NCI-H146 (cell line): ENCODE measurements at regions not wholly inside any gene's neighbourhood (a gene's known extent, or its start where the extent isn't known, plus 50 kb on each side); places are given as distances from the start of the nearest gene placed in this dataset.

Experiments
- DNase-seq: peaks from one replicate; lab custom pipeline; 2025; lab: John Stamatoyannopoulos, UW

- DNase-seq = no peak
Observed at GRCh38 chrX:9196961-9197640, 163.2 kb upstream of the FAM9B start.

- no peak for DNase-seq
Observed at GRCh38 chrX:9204560-9204959, 170.6 kb upstream of the FAM9B start.

- no peak for DNase-seq
Observed at GRCh38 chrX:9205599-9206223, 171.8 kb upstream of the FAM9B start.

- DNase-seq = no peak
Observed at GRCh38 chrX:9207142-9207541, 173.2 kb upstream of the FAM9B start.

GRCh38 chrX:9211269-9211668, 177.3 kb upstream of the FAM9B start:
- no peak for DNase-seq

- DNase-seq = no peak
Observed at GRCh38 chrX:9221781-9222180, 187.9 kb upstream of the FAM9B start.

- DNase-seq = no peak
Observed at GRCh38 chrX:9222299-9222698, 188.4 kb upstream of the FAM9B start.

GRCh38 chrX:9227276-9227675, 193.3 kb upstream of the FAM9B start:
- DNase-seq = no peak

- no peak for DNase-seq
Observed at GRCh38 chrX:9231491-9231890, 197.6 kb upstream of the FAM9B start.

GRCh38 chrX:9233141-9233540, 199.2 kb upstream of the FAM9B start:
- DNase-seq = no peak

- DNase-seq = no peak
Observed at GRCh38 chrX:9234315-9234714, 200.4 kb upstream of the FAM9B start.

GRCh38 chrX:9235722-9236121, 201.8 kb upstream of the FAM9B start:
- DNase-seq = no peak

- no peak for DNase-seq
Observed at GRCh38 chrX:9240956-9241355, 207.0 kb upstream of the FAM9B start.

- DNase-seq = no peak
Observed at GRCh38 chrX:9241427-9241826, 207.5 kb upstream of the FAM9B start.

- DNase-seq = no peak
Observed at GRCh38 chrX:9249051-9249846, 215.3 kb upstream of the FAM9B start.

GRCh38 chrX:9252182-9252581, 212.7 kb upstream of the TBL1X start:
- no peak for DNase-seq

- no peak for DNase-seq
Observed at GRCh38 chrX:9253211-9253610, 211.6 kb upstream of the TBL1X start.

- DNase-seq = no peak
Observed at GRCh38 chrX:9257718-9258420, 207.0 kb upstream of the TBL1X start.

- no peak for DNase-seq
Observed at GRCh38 chrX:9258421-9259104, 206.3 kb upstream of the TBL1X start.

- no peak for DNase-seq
Observed at GRCh38 chrX:9260603-9261002, 204.3 kb upstream of the TBL1X start.

GRCh38 chrX:9267415-9267814, 197.4 kb upstream of the TBL1X start:
- peak; percentile 9 for DNase-seq

GRCh38 chrX:9269134-9269533, 195.7 kb upstream of the TBL1X start:
- DNase-seq = no peak
